HG02642 (cell line): ENCODE measurements at regions not wholly inside any gene's neighbourhood (a gene's known extent, or its start where the extent isn't known, plus 50 kb on each side); places are given as distances from the start of the nearest gene placed in this dataset.

ENCODE experiments used
- ATAC-seq: cut with Tn5 transposase; IDR thresholded peaks from one replicate; pipeline ENCODE4 v1.9.1; 2021; ENCODE audit warnings: mild to moderate bottlenecking; ENCODE audit not compliant: unreplicated experiment, poor library complexity

DNA sequence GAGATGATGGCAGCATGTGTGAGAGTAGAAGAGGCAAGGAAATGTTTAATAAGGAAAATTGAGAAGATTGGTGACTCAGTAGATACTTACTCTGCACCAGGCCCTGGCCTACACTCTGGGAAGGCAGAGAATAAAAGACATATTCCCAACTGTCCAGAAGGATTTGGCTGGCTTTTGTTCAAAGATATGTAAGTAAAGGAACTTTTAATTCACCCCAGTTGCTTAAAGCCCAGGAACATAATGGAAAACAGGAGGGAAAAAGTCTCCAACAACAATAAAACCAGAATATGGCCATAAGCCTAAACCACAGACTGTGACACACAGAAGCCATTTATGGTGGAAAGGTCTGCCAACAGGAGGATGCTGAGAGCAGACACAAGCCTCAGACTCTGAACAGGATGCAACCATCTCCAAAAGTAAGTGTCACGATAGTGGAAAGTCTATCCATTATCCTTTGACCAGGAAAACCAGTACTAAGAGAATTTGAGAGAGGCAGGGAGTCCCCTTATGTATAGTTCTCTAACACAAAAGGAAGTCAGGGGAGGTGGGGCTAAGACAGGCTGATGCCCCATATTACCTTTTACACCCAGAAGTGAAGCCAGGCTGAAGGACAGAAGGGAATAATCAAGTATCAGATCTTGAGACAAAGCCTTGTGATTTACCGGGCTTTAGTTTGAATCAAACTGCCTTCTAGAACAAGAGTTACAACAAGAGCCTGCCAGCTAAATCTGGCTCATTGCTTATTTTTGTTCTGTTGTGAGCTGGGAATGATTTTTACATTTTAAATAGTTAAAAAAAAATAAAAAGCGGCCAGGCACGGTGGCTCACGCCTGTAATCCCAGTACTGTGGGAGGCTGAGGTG, 169.5 kb upstream of the STARD13 start:
- no peak for ATAC-seq

- no peak for ATAC-seq
Observed at GRCh38 chr13:33459702-33460101, 174.1 kb upstream of the STARD13 start.

GRCh38 chr13:33462109-33462508, 176.6 kb upstream of the STARD13 start:
- no peak for ATAC-seq

- no peak for ATAC-seq
Observed at GRCh38 chr13:33464345-33464744, 178.8 kb upstream of the STARD13 start.

- no peak for ATAC-seq
Observed at GRCh38 chr13:33466262-33466661, 180.7 kb upstream of the STARD13 start.

DNA sequence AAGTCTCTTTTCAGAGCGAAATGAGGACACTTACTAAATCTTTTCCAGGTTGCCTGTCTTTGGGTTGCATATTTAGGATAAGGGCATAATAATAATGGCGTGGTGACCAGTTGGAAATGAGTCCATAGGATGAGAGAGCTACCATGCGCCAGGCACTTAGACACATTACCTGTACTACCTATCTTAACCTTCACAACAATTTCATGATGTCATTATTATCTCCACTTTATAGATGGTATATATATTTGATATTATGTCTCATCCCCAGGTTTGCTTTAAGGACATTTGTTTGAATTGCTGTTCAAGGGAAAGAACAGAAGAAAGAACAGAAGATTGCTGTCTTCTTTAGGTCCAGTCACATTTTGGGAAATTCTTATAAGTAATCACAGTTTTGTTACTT, 182.0 kb upstream of the STARD13 start:
- ATAC-seq = no peak

DNA sequence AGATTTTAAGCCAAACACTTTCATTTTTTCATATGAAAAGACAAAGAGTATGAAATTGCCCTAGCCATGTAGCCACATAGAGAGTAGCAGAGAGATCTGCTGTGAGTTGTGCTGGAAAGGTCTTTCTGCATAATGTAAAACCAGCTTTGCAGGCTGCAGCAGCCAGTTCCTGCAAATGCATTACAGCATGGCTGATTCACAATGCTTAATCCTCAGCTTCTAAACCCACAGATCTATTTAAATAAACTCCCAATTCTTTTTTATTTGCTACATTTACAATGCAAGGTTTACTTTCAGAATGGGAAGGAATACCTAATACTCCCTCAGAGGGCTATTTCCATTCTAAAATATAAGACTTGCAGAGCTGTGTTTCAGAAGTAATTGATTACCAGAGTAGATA, 185.6 kb upstream of the STARD13 start:
- ATAC-seq = no peak

DNA sequence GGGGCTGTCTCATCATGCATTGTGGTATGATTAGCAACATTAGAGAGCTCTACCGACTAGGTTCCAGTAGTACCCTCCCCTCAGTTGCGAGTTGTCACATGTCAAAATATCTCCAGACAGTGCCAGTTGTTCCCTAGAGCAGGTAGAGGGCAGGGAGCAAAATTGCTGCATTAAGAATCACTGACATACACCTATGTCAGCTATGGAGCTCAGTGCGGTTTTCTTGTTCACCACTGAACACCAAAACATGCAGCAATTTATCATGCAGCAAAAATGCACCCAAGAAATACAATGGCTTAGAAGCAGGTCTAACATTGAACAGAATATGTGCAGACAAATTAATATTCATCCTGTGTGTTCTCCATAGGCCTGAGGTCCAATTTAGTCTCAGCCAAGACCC, 186.9 kb upstream of the STARD13 start:
- no peak for ATAC-seq

GRCh38 chr13:33479105-33479504, 193.6 kb upstream of the STARD13 start:
- no peak for ATAC-seq

GRCh38 chr13:33480561-33480960, 195.0 kb upstream of the STARD13 start:
- no peak for ATAC-seq

- ATAC-seq = no peak
Observed at GRCh38 chr13:33483471-33483870, 197.9 kb upstream of the STARD13 start.

GRCh38 chr13:33485247-33485646, 199.7 kb upstream of the STARD13 start:
- no peak for ATAC-seq

- ATAC-seq = no peak
Observed at GRCh38 chr13:33487575-33488243, 202.2 kb upstream of the STARD13 start.

DNA sequence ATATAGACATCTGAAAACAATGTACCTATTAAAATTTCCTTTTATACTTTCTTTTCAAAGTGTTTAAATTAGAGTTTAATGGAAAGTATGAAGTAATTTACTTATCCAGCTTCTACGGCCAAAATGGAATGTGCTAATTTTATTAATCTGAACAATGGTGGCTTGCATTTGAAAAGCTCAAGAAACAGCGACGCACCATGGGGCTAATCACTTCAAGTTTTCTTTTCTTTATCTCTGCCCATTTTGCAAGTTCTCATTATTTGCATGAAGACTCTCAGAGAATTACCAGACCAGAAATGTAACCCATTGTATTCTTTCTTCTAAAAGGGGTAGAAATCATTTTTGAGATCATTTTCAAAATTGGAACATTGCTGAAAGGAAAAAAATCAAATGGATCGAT, 204.0 kb upstream of the STARD13 start:
- ATAC-seq = no peak

DNA sequence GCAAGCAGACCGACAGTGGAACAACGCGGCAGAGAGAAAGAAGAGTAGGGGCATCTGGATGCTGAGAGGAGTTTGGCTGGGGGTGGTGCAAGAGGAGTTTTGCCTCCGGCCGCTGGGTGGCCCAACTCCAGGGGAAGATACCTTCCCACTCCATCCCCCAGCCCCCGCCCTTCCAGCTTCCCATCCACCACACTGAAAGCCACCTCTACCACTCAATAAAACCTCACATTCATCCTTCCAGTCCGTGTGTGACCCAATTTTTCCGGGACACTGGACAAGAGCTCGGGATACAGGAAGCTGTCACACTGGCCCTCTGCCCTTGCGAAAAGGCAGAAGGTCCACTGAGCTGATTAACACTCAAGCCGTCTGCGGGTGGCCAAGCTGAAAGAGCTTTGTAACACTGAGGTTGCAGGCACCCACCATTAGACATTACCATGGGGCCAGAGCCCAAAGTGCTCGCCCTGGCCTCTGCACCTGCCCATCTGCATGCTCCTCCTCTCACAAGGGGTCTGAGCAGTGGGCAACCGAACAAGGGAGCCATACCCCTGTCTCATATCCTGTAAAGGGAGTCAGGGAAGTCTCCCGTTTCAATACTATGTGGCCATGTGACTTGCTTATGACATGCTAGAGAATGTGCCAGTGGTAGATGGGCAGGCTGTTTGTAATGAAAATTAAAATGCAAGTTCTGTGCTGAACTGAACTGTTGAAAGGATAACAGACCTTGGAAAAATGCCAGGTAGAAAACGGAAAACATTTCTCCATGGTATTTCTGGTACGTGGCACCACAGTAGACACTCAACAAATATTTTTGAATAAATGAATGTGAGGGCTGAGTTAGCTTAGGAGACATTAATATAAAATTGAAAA, 205.1 kb upstream of the STARD13 start:
- ATAC-seq = no peak

DNA sequence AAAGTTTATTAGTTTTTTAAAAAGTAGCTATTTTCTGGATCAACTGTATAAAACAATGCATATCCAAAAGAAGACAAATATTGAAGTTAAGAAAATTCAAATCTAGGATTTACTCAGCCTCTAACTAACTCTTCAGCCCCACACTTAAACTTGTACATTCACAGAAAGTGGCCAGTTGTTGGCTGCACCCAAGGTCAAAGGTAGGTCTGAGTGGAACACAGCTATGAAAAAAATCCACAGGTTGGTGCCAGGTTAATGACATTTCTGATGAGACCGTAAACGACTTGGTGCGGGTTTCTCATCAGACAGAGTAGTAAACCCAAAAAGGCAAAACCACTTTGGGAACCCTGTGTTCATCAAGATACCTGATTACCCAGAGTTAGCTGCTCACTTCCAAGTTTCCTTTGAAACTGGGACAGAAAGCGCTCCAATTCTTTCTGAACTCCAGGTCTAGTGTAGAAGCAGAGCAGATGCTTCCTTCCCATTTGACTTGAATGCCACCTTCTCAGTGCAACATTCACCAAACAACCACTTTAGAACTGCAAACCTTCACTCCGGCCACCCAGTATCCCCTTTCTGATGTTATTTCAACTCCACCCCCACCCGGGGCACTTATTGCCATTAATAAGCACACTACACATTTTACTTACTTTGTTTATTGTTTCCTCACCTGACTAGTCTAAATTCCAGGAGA, 208.3 kb upstream of the STARD13 start:
- ATAC-seq = no peak

GRCh38 chr13:33494596-33495204, 209.1 kb upstream of the STARD13 start:
- no peak for ATAC-seq

DNA sequence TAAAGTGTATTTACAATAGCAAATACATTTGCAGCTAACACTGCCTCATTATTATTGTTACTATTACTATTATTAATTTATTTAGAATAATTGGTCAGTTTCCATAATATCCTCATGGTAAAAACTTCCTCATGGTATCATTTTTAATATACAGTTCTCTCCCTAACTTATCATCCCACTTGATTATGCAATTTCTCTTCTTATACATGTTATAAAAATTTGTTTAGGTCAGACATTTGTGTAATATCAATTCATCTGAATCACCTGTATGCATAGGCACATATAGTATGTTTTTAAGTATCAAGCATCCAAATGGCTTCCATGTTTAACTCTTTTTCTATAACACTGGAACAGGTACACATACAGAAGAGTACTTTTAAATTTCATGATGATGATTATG, 210.8 kb upstream of the STARD13 start:
- no peak for ATAC-seq

GRCh38 chr13:33497146-33497845, 211.7 kb upstream of the STARD13 start:
- no peak for ATAC-seq
